Liver (tissue), 8 donors: ENCODE measurements at regions not wholly inside any gene's neighbourhood (a gene's known extent, or its start where the extent isn't known, plus 50 kb on each side); places are given as distances from the start of the nearest gene placed in this dataset.

ENCODE experiments used
- DNase-seq: peaks from one replicate; pipeline ENCODE4 v3.0.0-alpha.2; 2017; ENCODE audit warnings: low spot score
- H3K27ac ChIP-seq, 2 donors: one replicate each; pipeline ENCODE4 v1.7.0; 2013; ENCODE audit warnings: inconsistent platforms in 2 of 2, low read length in 2 of 2, control low read depth in 1 of 2, low read depth in 1 of 2, mild to moderate bottlenecking in 1 of 2
- H3K27me3 ChIP-seq, 4 donors: one replicate each; pipeline versions ENCODE4 v1.6.1 to v1.7.0; 2013; ENCODE audit warnings: low read length in 3 of 4, inconsistent platforms in 1 of 4, mild to moderate bottlenecking in 1 of 4, moderate library complexity in 1 of 4; ENCODE audit not compliant: control insufficient read depth in 4 of 4, insufficient read depth in 4 of 4
- H3K36me3 ChIP-seq, 4 donors: one replicate each; pipeline versions ENCODE4 v1.6.1 to v1.7.0; 2013; ENCODE audit warnings: low read length in 3 of 4, mild to moderate bottlenecking in 3 of 4, low read depth in 1 of 4, moderate library complexity in 1 of 4; ENCODE audit not compliant: control insufficient read depth in 4 of 4, insufficient read depth in 3 of 4
- H3K4me1 ChIP-seq, 4 donors: one replicate each; pipeline versions ENCODE4 v1.6.1 to v1.7.0; 2013; ENCODE audit warnings: low read length in 3 of 4, mild to moderate bottlenecking in 3 of 4, moderate library complexity in 1 of 4; ENCODE audit not compliant: control insufficient read depth in 4 of 4, insufficient read depth in 4 of 4
- H3K4me3 ChIP-seq, 3 donors: one replicate each; pipeline versions ENCODE4 v1.6.1 to v1.7.0; 2013; ENCODE audit warnings: low read length in 3 of 3, control low read depth in 1 of 3, low read depth in 1 of 3, mild to moderate bottlenecking in 1 of 3
- H3K9ac ChIP-seq, 2 donors: one replicate each; pipeline ENCODE4 v1.7.0; 2013; ENCODE audit warnings: low read length in 2 of 2, mild to moderate bottlenecking in 2 of 2, moderate library complexity in 2 of 2, control low read depth in 1 of 2, low read depth in 1 of 2
- H3K9me3 ChIP-seq, 4 donors: one replicate each; pipeline versions ENCODE4 v1.6.1 to v1.7.0; 2013; ENCODE audit warnings: low read length in 3 of 4; ENCODE audit not compliant: control insufficient read depth in 4 of 4
- ATF3 ChIP-seq: IDR thresholded peaks from 2 replicates; pipeline ENCODE4 v1.6.1; 2016; ENCODE audit warnings: antibody characterized with exemption
- CTCF ChIP-seq: fragments of 150-350 bp; IDR thresholded peaks from 2 replicates; pipeline ENCODE4 v1.5.1; 2017; ENCODE audit warnings: improper control_type of control experiment, low read depth, low read length; ENCODE audit not compliant: missing input control
- EGR1 ChIP-seq, 2 donors: IDR thresholded peaks; 2 replicates each; pipeline ENCODE4 v1.6.1; 2016 to 2018; ENCODE audit warnings: antibody characterized with exemption in 2 of 2, low read depth in 2 of 2
- FOXA1 ChIP-seq: IDR thresholded peaks from 2 replicates; pipeline ENCODE4 v1.6.1; 2016; ENCODE audit warnings: antibody characterized with exemption
- FOXA2 ChIP-seq: IDR thresholded peaks from 2 replicates; pipeline ENCODE4 v1.6.1; 2016; ENCODE audit warnings: antibody characterized with exemption
- GABPA ChIP-seq, 2 donors: IDR thresholded peaks in 1 of 2; conservative IDR thresholded peaks in 1 of 2; 2 replicates each; pipeline ENCODE4 v1.6.1; 2016; ENCODE audit warnings: antibody characterized with exemption in 2 of 2, mild to moderate bottlenecking in 1 of 2, moderate library complexity in 1 of 2
- HNF4A ChIP-seq, 2 donors: conservative IDR thresholded peaks; 2 replicates each; pipeline ENCODE4 v1.6.1; 2016; ENCODE audit warnings: antibody characterized with exemption in 2 of 2, mild to moderate bottlenecking in 2 of 2
- HNF4G ChIP-seq: IDR thresholded peaks from 2 replicates; pipeline ENCODE4 v1.6.1; 2016; ENCODE audit warnings: antibody characterized with exemption
- JUND ChIP-seq, 2 donors: IDR thresholded peaks; 2 replicates each; pipeline ENCODE4 v1.6.1; 2016; ENCODE audit warnings: antibody characterized with exemption in 2 of 2
- NR2F2 ChIP-seq: IDR thresholded peaks from 2 replicates; pipeline ENCODE4 v1.6.1; 2016; ENCODE audit warnings: antibody characterized with exemption
- RAD21 ChIP-seq, 2 donors: IDR thresholded peaks; 2 replicates each; pipeline ENCODE4 v1.6.1; 2016; ENCODE audit warnings: antibody characterized with exemption in 2 of 2, mild to moderate bottlenecking in 2 of 2
- REST ChIP-seq: IDR thresholded peaks from 2 replicates; pipeline ENCODE4 v1.6.1; 2016; ENCODE audit warnings: antibody characterized with exemption, mild to moderate bottlenecking
- SP1 ChIP-seq: IDR thresholded peaks from 2 replicates; pipeline ENCODE4 v1.6.1; 2018; ENCODE audit warnings: antibody characterized with exemption, mild to moderate bottlenecking
- TAF1 ChIP-seq: conservative IDR thresholded peaks from 2 replicates; pipeline ENCODE4 v1.6.1; 2016; ENCODE audit warnings: antibody characterized with exemption, mild to moderate bottlenecking
- YY1 ChIP-seq: IDR thresholded peaks from 2 replicates; pipeline ENCODE4 v1.6.1; 2016; ENCODE audit warnings: antibody characterized with exemption, mild to moderate bottlenecking
- ZBTB33 ChIP-seq: IDR thresholded peaks from 2 replicates; pipeline ENCODE4 v1.6.1; 2016; ENCODE audit warnings: antibody characterized with exemption
- WGBS: extraction: QIAGEN DNeasy Blood & Tissue Kit; methylation state at CpG from one replicate; pipeline ENCODE4 v1.1.7; 2013; 5-methylcytosine and 5-hydroxymethylcytosine counted together
- donor health status: healthy.
- donor health status: healthy.
- donor health status: healthy.
- donor health status: healthy.
- donor health status: healthy.

GRCh38 chr2:21280793-21281192 is 157.0 kb downstream of the TDRD15 start:
- Histone ChIP-seq H3K27me3 (no peaks in the 10 kb centered on the region), H3K4me3 (no peak overlapping the region), H3K36me3 (no peaks in the 10 kb centered on the region), H3K4me1 (no peaks in the 10 kb centered on the region), H3K27ac (no peak overlapping the region), H3K9ac (no peak overlapping the region), H3K9me3 (no peaks in the 10 kb centered on the region)
- TF ChIP-seq NR2F2 (no peak), ZBTB33 (no peak), CTCF (no peak), YY1 (no peak), EGR1 (IDR thresholded peaks at IDR 0.05; ENCODE audit: low read depth in 2 of 2) (no peak), REST (no peak), SP1 (no peak), JUND (IDR thresholded peaks at IDR 0.05) (no peak), TAF1 (no peak)
- no peak for DNase-seq
- 56% methylated on average over 4 of the region's 4 CpGs for WGBS

GRCh38 chr2:21281384-21281783 is 157.6 kb downstream of the TDRD15 start:
- Histone ChIP-seq H3K9ac (no peak overlapping the region), H3K4me1 (no peaks in the 10 kb centered on the region), H3K27ac (no peak overlapping the region), H3K9me3 (no peaks in the 10 kb centered on the region), H3K27me3 (no peaks in the 10 kb centered on the region), H3K4me3 (no peak overlapping the region), H3K36me3 (no peaks in the 10 kb centered on the region)
- no peak for DNase-seq
- TF ChIP-seq SP1 (no peak), ZBTB33 (no peak), FOXA2 (no peak), YY1 (no peak), NR2F2 (no peak), HNF4G (no peak), ATF3 (no peak), GABPA (IDR thresholded peaks at IDR 0.05 in 1 of 2, conservative IDR thresholded peaks at IDR 0.05 in 1 of 2) (no peak), FOXA1 (no peak), HNF4A (conservative IDR thresholded peaks at IDR 0.05) (no peak), RAD21 (IDR thresholded peaks at IDR 0.05) (no peak), EGR1 (IDR thresholded peaks at IDR 0.05; ENCODE audit: low read depth in 2 of 2) (no peak), CTCF (no peak), REST (no peak)
